K562 (cell line): ENCODE measurements at regions not wholly inside any gene's neighbourhood (a gene's known extent, or its start where the extent isn't known, plus 50 kb on each side); places are given as distances from the start of the nearest gene placed in this dataset.
A peak's percentile ranks its signal among the peaks of the same experiment; 100 is the strongest.

Experiments used
- ASH1L ChIP-seq: fragments of 450-650 bp; IDR thresholded peaks from 2 replicates; pipeline ENCODE4 v1.6.1; 2018; ENCODE audit warnings: borderline replicate concordance, mild to moderate bottlenecking, low read depth; ENCODE audit not compliant: partially characterized antibody
- CHD7 ChIP-seq: fragments of 200-600 bp; sonication (generic); IDR thresholded peaks from one replicate; pipeline ENCODE4 v1.6.1; 2012; ENCODE audit warnings: mild to moderate bottlenecking, low read depth, low read length, inconsistent platforms
- CTBP1 ChIP-seq: fragments of 450-650 bp; IDR thresholded peaks from 2 replicates; pipeline ENCODE4 v1.6.1; 2016; ENCODE audit warnings: borderline replicate concordance
- MLX ChIP-seq, 2 experiments: fragments of 450-650 bp in 1 of 2; sonication (generic) in 1 of 2; formaldehyde crosslinking; conservative IDR thresholded peaks; 2 replicates each; pipeline versions ENCODE4 v1.4.0 to v1.8.1; 2020 to 2022; ENCODE audit warnings: mild to moderate bottlenecking in 1 of 2, missing genetic modification reagents in 1 of 2
- SMARCE1 ChIP-seq: fragments of 450-650 bp; IDR thresholded peaks from 2 replicates; pipeline ENCODE4 v1.7.1; 2016; ENCODE audit warnings: mild to moderate bottlenecking
- USF2 ChIP-seq: sonication (generic); formaldehyde crosslinking; IDR thresholded peaks from 2 replicates; pipeline ENCODE4 v1.5.0; 2020; ENCODE audit warnings: missing genetic modification reagents
- VEZF1 ChIP-seq: fragments of 200-800 bp; sonication (Bioruptor generic); IDR thresholded peaks from 2 replicates; pipeline ENCODE4 v1.6.1; 2017; ENCODE audit warnings: missing genetic modification characterization, missing compliant biosample characterization
- ZNF449 ChIP-seq: fragments of 250-450 bp; sonication (Bioruptor Pico); IDR thresholded peaks from 2 replicates; pipeline ENCODE4 v1.8.0; 2022; ENCODE audit warnings: moderate library complexity, mild to moderate bottlenecking, inconsistent platforms

- no peak for TF ChIP-seq CHD7
- no peak for TF ChIP-seq VEZF1 (CRISPR knock-in tag)
- peak; percentile 47; the same call in 1 of the 2 replicates for TF ChIP-seq CTBP1
- no peak for TF ChIP-seq MLX (CRISPR knock-in tag; conservative IDR thresholded peaks at IDR 0.05)
- peak; percentile 94 for TF ChIP-seq USF2 (CRISPR knock-in tag)
- no peak for TF ChIP-seq ASH1L
- TF ChIP-seq ZNF449: no peak
- TF ChIP-seq SMARCE1: no peak
Measured at GRCh38 chr1:22383526-22384294, 67.9 kb upstream of the ZBTB40 start (continued).
